ENCODE measurements at regions not wholly inside any gene's neighbourhood (a gene's known extent, or its start where the extent isn't known, plus 50 kb on each side); places are given as distances from the start of the nearest gene placed in this dataset.
"Not testable (repeated sequence)": the region's sequence is repeated elsewhere in the genome, so short reads cannot be mapped to it uniquely, and the experiment has no call there.

- no peak for DNase-seq (ENCODE audit: low spot score)
Measured at GRCh38 chr6:134637282-134637681, 312.6 kb downstream of the ALDH8A1 start.

GRCh38 chr6:134636186-134636799 lies 313.6 kb downstream of the ALDH8A1 start:
- DNase-seq (ENCODE audit: low spot score), result no peak

GRCh38 chr6:134634966-134635365 lies 314.9 kb downstream of the ALDH8A1 start:
- no peak for DNase-seq (ENCODE audit: low spot score)

- no peak for DNase-seq (ENCODE audit: low spot score)
Measured at GRCh38 chr6:134634466-134634865, 315.4 kb downstream of the ALDH8A1 start.

GRCh38 chr6:134632982-134633940 lies 315.3 kb upstream of the SGK1 start:
- DNase-seq (ENCODE audit: low spot score), result peak; percentile 31

- DNase-seq (ENCODE audit: low spot score), result no peak
Measured at GRCh38 chr6:134632024-134632423, 314.1 kb upstream of the SGK1 start.

GRCh38 chr6:134631398-134631924 lies 313.5 kb upstream of the SGK1 start:
- no peak for DNase-seq (ENCODE audit: low spot score)

- DNase-seq (ENCODE audit: low spot score), result no peak
Measured at GRCh38 chr6:134630508-134631121, 312.7 kb upstream of the SGK1 start.

- DNase-seq (ENCODE audit: low spot score), result no peak
Measured at GRCh38 chr6:134628154-134628553, 310.2 kb upstream of the SGK1 start.

GRCh38 chr6:134627707-134628106 lies 309.8 kb upstream of the SGK1 start:
- no peak for DNase-seq (ENCODE audit: low spot score)

GRCh38 chr6:134626589-134626988 lies 308.7 kb upstream of the SGK1 start:
- DNase-seq (ENCODE audit: low spot score), result no peak

GRCh38 chr6:134626086-134626485 lies 308.2 kb upstream of the SGK1 start:
- DNase-seq (ENCODE audit: low spot score), result no peak

- no peak for DNase-seq (ENCODE audit: low spot score)
Measured at GRCh38 chr6:134624781-134625180, 306.9 kb upstream of the SGK1 start.

GRCh38 chr6:134623401-134623800 lies 305.5 kb upstream of the SGK1 start:
- no peak for DNase-seq (ENCODE audit: low spot score)

GRCh38 chr6:134622382-134623173 lies 304.7 kb upstream of the SGK1 start:
- no peak for DNase-seq (ENCODE audit: low spot score)

GRCh38 chr6:134621858-134622257 lies 303.9 kb upstream of the SGK1 start:
- DNase-seq (ENCODE audit: low spot score), result no peak

- no peak for DNase-seq (ENCODE audit: low spot score)
Measured at GRCh38 chr6:134619789-134620188, 301.9 kb upstream of the SGK1 start.

GRCh38 chr6:134619077-134619476 lies 301.2 kb upstream of the SGK1 start:
- DNase-seq (ENCODE audit: low spot score), result no peak

GRCh38 chr6:134614606-134615485 lies 296.9 kb upstream of the SGK1 start:
- DNase-seq (ENCODE audit: low spot score), result no peak

- DNase-seq (ENCODE audit: low spot score), result not testable (repeated sequence)
Measured at GRCh38 chr6:134612128-134612527, 294.2 kb upstream of the SGK1 start.
